ENCODE measurements at regions not wholly inside any gene's neighbourhood (a gene's known extent, or its start where the extent isn't known, plus 50 kb on each side); places are given as distances from the start of the nearest gene placed in this dataset.

DNA sequence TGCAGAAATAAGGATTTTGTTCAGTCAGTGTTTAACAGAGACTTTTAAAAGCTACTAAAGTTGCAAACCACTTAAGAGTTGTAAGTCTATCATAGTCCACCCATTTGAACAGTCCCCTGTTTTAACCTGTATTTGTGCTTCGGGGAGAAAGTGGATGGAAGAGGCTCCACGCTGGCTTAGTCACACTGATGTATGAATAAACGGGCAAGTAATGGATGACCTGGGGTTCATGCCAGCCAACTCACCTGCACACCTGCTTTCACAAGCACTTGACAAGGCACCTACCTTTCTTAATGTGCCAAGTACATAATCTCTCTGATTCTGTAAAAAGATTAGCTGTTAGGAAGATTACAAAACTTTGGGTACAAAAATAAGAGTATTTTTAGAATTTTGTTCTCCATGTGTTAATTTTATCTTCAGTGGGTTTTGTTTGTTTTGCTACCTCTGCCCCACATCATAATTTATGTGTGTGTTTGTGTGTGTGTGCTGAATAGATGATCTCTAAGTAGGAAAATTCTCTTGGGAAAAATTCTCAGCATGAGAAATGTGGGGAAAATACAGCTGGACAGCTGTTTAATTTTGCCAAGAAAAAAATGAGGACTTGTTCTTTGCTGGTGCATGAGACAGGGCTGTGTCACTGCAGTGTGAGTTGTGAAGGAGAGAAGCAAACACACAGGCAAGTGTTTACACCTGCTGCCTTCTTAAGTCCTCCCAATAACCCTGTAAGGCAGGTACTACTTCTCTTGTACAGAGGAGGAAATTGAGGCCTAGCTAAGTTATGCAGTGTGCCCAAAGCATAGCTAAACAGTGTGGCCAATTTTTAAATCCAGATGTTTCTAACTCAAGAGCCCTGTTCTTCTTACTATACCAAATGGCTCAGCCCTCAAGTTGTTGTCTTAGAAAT is 181.2 kb upstream of the IL12A start:
- H3K79me2 ChIP-seq (ENCODE audit: control insufficient read depth, low read length): no peaks in the 10 kb centered on the region
- H4K20me1 ChIP-seq (ENCODE audit: control insufficient read depth, insufficient read depth, low read depth, low read length): no peaks in the 10 kb centered on the region
- no peak overlapping the region for H3K4me2 ChIP-seq (ENCODE audit: low read length)
- TF ChIP-seq, protein P1, sequence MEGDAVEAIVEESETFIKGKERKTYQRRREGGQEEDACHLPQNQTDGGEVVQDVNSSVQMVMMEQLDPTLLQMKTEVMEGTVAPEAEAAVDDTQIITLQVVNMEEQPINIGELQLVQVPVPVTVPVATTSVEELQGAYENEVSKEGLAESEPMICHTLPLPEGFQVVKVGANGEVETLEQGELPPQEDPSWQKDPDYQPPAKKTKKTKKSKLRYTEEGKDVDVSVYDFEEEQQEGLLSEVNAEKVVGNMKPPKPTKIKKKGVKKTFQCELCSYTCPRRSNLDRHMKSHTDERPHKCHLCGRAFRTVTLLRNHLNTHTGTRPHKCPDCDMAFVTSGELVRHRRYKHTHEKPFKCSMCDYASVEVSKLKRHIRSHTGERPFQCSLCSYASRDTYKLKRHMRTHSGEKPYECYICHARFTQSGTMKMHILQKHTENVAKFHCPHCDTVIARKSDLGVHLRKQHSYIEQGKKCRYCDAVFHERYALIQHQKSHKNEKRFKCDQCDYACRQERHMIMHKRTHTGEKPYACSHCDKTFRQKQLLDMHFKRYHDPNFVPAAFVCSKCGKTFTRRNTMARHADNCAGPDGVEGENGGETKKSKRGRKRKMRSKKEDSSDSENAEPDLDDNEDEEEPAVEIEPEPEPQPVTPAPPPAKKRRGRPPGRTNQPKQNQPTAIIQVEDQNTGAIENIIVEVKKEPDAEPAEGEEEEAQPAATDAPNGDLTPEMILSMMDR (IDR thresholded peaks at IDR 0.05; ENCODE audit: low read depth, low read length, poor library complexity, severe bottlenecking): no peak
- H3K4me3 ChIP-seq (ENCODE audit: low read length): no peak overlapping the region
- no peaks in the 10 kb centered on the region for H3F3A ChIP-seq (ENCODE audit: control insufficient read depth, insufficient read depth)
- H3K9me3 ChIP-seq (ENCODE audit: control insufficient read depth, insufficient read depth, low read length): no peaks in the 10 kb centered on the region
- H3K36me3 ChIP-seq (ENCODE audit: control insufficient read depth, low read length): no peaks in the 10 kb centered on the region
- H3K27me3 ChIP-seq (ENCODE audit: control insufficient read depth, low read length): 0 out of 2 replicates have a peak, but pooled peaks cover 3% of the 10 kb centered on the region
- no peak overlapping the region for H3K27ac ChIP-seq (ENCODE audit: low read depth, low read length)
- no peaks in the 10 kb centered on the region for H3K4me1 ChIP-seq (ENCODE audit: control insufficient read depth, low read length)
- no peaks in the 10 kb centered on the region for H3K9me2 ChIP-seq (replicated peaks; ENCODE audit: control insufficient read depth, low read length)

DNA sequence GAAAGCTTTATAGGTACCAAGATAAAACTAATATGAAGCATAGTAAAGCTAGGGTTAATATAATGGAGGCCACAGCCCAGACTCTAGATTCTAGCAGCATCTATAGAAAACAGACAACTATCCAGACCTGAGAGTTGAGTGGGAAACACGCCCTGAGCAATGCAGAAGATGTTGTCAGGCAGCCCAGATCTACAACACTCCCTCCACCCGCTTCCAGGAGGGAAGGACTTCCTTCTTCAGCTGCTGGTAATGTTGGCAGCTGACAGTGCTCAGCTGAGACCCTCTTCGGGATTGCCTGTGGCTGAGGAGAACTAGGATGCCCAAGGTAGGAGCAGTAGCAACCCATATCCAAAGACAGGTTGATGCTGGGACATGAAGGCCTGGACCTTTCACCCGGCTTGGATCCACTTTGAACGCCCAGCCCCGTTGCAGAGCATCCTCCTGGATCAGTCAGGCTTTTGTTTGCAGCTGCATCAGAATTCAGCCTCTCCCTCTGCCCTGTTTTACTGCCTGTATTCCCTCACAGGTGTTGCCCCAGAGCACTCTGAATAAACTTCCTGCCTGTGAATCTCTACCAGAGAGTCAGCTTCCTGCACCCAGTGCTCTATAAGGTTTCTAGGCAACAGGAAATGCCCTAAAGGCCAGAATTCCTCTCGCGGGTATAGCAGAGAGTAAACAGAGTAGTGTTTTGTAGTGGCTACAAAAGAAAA is 174.7 kb upstream of the IL12A start:
- Histone ChIP-seq H3K4me3 (ENCODE audit: low read length) (no peak overlapping the region), H3K36me3 (ENCODE audit: control insufficient read depth, low read length) (no peaks in the 10 kb centered on the region), H3K4me2 (ENCODE audit: low read length) (no peak overlapping the region), H3F3A (ENCODE audit: control insufficient read depth, insufficient read depth) (no peaks in the 10 kb centered on the region), H3K9me2 (replicated peaks; ENCODE audit: control insufficient read depth, low read length) (no peaks in the 10 kb centered on the region), H4K20me1 (ENCODE audit: control insufficient read depth, insufficient read depth, low read depth, low read length) (no peaks in the 10 kb centered on the region), H3K4me1 (ENCODE audit: control insufficient read depth, low read length) (no peaks in the 10 kb centered on the region), H3K27ac (ENCODE audit: low read depth, low read length) (no peak overlapping the region), H3K79me2 (ENCODE audit: control insufficient read depth, low read length) (no peaks in the 10 kb centered on the region), H3K27me3 (ENCODE audit: control insufficient read depth, low read length) (peaks cover 2% of the 10 kb centered on the region; the same call in 1 of the 2 replicates), H3K9me3 (ENCODE audit: control insufficient read depth, insufficient read depth, low read length) (no peaks in the 10 kb centered on the region)
- no peak for TF ChIP-seq EZH2phosphoT487 (IDR thresholded peaks at IDR 0.05; ENCODE audit: borderline replicate concordance, low read length)
- TF ChIP-seq, protein P1 (IDR thresholded peaks at IDR 0.05; ENCODE audit: low read depth, low read length, poor library complexity, severe bottlenecking): no peak

DNA sequence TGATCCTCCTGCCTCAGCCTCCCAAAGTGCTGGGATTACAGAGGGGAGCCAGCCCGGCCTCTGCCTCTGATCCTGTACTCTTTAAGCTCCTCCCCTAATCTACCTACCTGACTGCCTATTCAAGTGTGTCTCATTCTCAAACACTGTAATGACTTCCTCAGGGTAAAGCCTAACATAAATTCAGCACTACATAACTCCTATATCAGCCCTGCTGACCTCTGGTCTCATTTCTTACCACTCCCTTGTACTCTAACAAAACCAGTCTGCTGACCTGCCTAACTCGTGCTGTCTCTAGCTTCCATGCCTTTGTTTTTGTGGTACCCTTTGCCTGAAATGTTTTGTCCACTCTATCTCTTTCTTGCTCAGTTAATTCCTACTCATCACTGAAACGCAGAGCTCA is 172.1 kb upstream of the IL12A start:
- Histone ChIP-seq H3K79me2 (ENCODE audit: control insufficient read depth, low read length) (no peaks in the 10 kb centered on the region), H3K4me1 (ENCODE audit: control insufficient read depth, low read length) (no peaks in the 10 kb centered on the region), H3K27ac (ENCODE audit: low read depth, low read length) (no peak overlapping the region), H4K20me1 (ENCODE audit: control insufficient read depth, insufficient read depth, low read depth, low read length) (no peaks in the 10 kb centered on the region), H3F3A (ENCODE audit: control insufficient read depth, insufficient read depth) (no peaks in the 10 kb centered on the region), H3K4me3 (ENCODE audit: low read length) (no peak overlapping the region), H3K36me3 (ENCODE audit: control insufficient read depth, low read length) (no peaks in the 10 kb centered on the region), H3K9me3 (ENCODE audit: control insufficient read depth, insufficient read depth, low read length) (no peaks in the 10 kb centered on the region), H3K9me2 (replicated peaks; ENCODE audit: control insufficient read depth, low read length) (no peaks in the 10 kb centered on the region), H3K4me2 (ENCODE audit: low read length) (no peak overlapping the region), H3K27me3 (ENCODE audit: control insufficient read depth, low read length) (peaks cover 3% of the 10 kb centered on the region; the same call in 1 of the 2 replicates)
- no peak for TF ChIP-seq EZH2phosphoT487 (IDR thresholded peaks at IDR 0.05; ENCODE audit: borderline replicate concordance, low read length)
- TF ChIP-seq, protein P1 (IDR thresholded peaks at IDR 0.05; ENCODE audit: low read depth, low read length, poor library complexity, severe bottlenecking): no peak

Data from DOHH2 (cell line).